HFFc6 (cell line): ENCODE measurements at regions not wholly inside any gene's neighbourhood (a gene's known extent, or its start where the extent isn't known, plus 50 kb on each side); places are given as distances from the start of the nearest gene placed in this dataset.

ENCODE experiments used
- DNase-seq: peaks from one replicate; pipeline ENCODE4 v3.0.0-alpha.2; 2018
- H3K27ac Mint-ChIP-seq: 2 replicates; pipeline ENCODE4 v1.8.0; 2020; ENCODE audit warnings: mild to moderate bottlenecking, mixed read lengths
- H3K27me3 Mint-ChIP-seq: 2 replicates; pipeline ENCODE4 v1.8.0; 2021; ENCODE audit warnings: mild to moderate bottlenecking, moderate library complexity, mixed read lengths; ENCODE audit not compliant: insufficient read depth
- H3K36me3 Mint-ChIP-seq: 2 replicates; pipeline ENCODE4 v1.8.0; 2021; ENCODE audit warnings: low read depth, mixed read lengths
- H3K4me1 Mint-ChIP-seq: 2 replicates; pipeline ENCODE4 v1.8.0; 2020; ENCODE audit warnings: low read depth, mixed read lengths
- H3K4me3 Mint-ChIP-seq: 2 replicates; pipeline ENCODE4 v1.8.0; 2020; ENCODE audit warnings: mild to moderate bottlenecking, moderate library complexity, mixed read lengths
- H3K9me3 Mint-ChIP-seq: 2 replicates; pipeline ENCODE4 v1.8.0; 2020; ENCODE audit warnings: mild to moderate bottlenecking, mixed read lengths
- TF ChIP-seq, protein P1 (sequence below): fragments of 200-600 bp; sonication (generic); IDR thresholded peaks from 2 replicates; pipeline ENCODE4 v1.5.0; 2021; ENCODE audit warnings: antibody characterized with exemption, mild to moderate bottlenecking

- peak overlapping the region; percentile 75 for H3K27ac Mint-ChIP-seq
Measured at GRCh38 chr2:201532686-201533304, 81.3 kb downstream of the STRADB start.

More at GRCh38 chr2:201532686-201533304, 81.3 kb downstream of the STRADB start:
- peaks cover 31% of the 10 kb centered on the region for H3K4me1 Mint-ChIP-seq
- H3K27me3 Mint-ChIP-seq = no peaks in the 10 kb centered on the region; the same call in 1 of the 2 replicates
- H3K9me3 Mint-ChIP-seq = peaks cover 38% of the 10 kb centered on the region
- TF ChIP-seq, protein P1, sequence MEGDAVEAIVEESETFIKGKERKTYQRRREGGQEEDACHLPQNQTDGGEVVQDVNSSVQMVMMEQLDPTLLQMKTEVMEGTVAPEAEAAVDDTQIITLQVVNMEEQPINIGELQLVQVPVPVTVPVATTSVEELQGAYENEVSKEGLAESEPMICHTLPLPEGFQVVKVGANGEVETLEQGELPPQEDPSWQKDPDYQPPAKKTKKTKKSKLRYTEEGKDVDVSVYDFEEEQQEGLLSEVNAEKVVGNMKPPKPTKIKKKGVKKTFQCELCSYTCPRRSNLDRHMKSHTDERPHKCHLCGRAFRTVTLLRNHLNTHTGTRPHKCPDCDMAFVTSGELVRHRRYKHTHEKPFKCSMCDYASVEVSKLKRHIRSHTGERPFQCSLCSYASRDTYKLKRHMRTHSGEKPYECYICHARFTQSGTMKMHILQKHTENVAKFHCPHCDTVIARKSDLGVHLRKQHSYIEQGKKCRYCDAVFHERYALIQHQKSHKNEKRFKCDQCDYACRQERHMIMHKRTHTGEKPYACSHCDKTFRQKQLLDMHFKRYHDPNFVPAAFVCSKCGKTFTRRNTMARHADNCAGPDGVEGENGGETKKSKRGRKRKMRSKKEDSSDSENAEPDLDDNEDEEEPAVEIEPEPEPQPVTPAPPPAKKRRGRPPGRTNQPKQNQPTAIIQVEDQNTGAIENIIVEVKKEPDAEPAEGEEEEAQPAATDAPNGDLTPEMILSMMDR = no peak
- H3K4me3 Mint-ChIP-seq = peak overlapping the region; percentile 51
- peaks cover 46% of the 10 kb centered on the region for H3K36me3 Mint-ChIP-seq
- peak; percentile 96 for DNase-seq
